DMS79 (cell line): ENCODE measurements at regions not wholly inside any gene's neighbourhood (a gene's known extent, or its start where the extent isn't known, plus 50 kb on each side); places are given as distances from the start of the nearest gene placed in this dataset.
A peak's percentile ranks its signal among the peaks of the same experiment; 100 is the strongest.
"Not testable (repeated sequence)": the region's sequence is repeated elsewhere in the genome, so short reads cannot be mapped to it uniquely, and the experiment has no call there.

ENCODE experiments used
- DNase-seq: peaks from one replicate; lab custom pipeline; 2025; lab: John Stamatoyannopoulos, UW

DNA sequence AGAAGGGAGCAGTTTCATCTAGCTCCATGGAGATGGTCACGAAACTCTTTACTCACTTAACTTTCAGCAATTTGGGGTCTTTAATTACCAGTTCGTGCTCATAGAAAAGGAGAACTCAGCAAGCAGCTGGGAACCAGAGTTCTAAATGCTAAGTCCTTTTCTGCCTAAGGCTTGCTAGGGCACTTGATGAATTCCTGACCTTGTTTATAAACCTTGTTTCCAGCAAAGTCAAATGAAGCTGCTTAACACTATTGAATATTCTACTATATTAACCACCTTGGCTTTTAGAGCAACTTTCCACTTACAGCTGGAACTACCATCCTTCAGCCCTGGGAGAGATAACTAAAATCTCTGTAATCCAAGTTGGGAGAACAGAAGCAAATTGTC is 79.5 kb upstream of the TSC22D2 start:
- DNase-seq = no peak

DNA sequence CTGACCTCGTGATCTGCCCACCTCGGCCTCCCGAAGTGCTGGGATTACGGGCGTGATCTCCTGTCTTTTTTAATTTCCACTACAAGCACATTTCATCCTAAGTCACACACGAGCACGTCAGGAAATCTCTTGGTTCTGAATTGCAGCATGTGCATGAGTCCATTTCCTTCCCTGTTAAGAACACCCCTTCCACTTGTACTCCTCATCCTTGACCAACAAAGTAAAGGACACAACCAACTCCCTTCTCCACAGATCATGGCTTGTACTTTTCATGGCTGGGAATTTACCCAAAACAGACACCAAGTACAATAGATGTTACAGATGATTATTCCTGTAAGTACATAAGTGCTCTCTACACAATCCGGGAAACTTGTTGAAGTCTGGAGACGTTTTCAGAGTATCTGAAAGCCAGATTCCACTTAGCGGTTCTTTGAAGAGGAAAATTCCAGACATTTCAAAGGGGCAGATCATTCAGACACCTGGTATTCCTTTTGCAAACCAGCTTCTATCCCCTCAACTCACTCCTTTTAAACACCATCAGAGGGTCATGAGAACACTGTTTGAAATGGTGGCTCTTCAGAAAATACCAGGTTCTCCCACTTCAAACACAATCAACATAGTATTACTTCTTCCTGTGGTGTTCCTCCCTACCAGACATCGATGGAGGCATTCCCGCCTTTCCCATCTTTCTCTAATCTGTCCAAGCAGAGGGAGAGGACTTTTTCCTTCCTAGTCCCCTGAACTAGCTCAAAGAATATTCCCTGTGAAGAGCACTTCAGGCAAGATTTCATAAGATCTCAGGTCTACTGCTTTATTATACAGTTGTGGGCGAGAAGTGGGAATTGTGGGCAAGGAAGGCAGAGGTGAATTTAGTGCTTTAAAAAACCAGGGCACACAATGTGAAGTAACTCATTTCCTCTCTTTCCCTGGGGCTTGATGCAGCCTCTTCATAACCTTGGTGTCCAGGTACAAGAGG is 80.1 kb upstream of the TSC22D2 start:
- DNase-seq = peak; percentile 84

DNA sequence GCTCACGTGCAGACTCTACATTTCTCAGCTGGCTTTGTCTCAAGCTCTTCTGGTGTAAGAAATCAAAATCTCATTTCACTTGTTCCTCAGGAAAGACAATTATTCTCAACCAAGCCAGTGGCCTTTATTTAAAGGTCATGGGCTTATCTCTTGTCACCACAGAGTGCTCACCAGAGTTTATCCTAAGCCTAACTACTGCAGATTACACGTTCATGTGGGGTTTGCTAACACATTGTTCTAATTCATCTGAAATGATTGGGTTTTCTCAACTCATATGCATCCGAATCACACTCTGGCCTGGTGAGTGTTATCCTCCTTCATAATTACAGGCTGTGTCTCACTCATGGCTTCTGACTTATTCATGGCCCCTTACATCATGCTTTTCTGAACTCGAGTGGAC is 83.3 kb upstream of the TSC22D2 start:
- DNase-seq = no peak

DNA sequence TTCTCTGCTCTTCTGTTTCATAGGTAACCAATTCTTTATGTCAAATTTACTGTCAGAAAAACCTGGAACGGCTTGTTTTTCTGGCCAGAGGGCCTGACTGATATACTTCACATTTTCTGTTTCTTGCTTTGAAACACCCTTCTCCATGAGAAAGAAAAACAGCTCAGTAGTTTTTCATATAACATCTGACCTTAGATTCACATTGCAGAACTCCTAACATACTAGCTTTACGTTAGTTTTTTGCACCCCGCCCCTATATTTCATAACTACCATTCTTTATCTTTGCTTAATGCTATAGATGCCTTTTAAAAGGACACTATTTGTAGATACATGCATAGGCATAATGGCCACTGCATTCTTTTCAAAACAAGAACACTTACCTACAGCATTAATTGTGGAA is 83.9 kb upstream of the TSC22D2 start:
- DNase-seq = no peak

DNA sequence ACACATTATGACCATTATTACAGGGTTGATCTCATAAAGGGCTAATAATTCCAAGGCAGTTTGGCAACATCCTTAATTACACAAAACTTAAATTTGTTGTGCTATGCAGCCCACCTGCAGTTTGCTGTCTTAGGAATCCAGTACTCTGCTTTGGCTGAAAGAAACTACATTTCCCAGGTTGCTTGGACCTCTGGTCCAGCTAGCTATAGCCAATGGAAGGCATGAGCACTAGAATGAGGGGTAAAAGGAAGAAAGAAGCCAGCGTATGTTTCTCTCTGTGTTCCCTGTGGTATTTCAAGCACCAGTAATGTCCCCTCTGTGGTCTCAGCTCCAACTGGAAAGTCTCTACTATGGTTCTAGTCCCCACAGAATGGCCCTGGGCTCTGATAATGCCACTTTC is 84.3 kb upstream of the TSC22D2 start:
- no peak for DNase-seq

DNA sequence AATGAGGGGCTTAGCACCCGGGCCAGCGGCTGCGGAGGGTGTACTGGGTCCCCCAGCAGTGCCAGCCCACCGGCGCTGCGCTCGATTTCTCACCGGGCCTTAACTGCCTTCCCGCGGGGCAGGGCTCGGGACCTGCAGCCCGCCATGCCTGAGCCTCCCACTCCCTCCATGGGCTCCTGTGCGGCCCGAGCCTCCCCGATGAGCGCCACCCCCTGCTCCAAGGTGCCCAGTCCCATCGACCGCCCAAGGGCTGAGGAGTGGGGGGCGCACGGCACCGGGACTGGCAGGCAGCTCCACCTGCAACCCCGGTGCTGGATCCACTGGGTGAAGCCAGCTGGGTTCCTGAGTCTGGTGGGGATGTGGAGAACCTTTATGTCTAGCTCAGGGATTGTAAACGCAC is 85.0 kb upstream of the TSC22D2 start:
- DNase-seq = not testable (repeated sequence)

DNA sequence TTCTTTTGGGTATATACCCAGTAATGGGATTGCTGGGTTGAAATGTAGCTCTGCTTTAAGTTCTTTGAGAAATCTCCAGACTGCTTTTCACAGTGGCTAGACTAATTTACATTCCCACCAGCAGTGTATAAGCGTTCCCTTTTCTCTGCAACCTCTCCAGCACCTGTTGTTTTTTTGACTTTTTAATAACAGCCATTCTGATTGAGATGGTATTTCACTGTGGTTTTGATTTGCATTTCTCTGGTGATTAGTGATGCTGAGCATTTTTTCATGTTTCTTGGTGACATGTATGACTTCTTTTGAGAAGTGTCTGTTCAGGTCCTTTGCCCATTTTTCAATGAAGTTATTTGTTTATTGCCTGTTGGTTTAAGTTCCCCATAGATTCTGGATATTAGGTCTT is 87.1 kb upstream of the TSC22D2 start:
- DNase-seq = not testable (repeated sequence)

DNA sequence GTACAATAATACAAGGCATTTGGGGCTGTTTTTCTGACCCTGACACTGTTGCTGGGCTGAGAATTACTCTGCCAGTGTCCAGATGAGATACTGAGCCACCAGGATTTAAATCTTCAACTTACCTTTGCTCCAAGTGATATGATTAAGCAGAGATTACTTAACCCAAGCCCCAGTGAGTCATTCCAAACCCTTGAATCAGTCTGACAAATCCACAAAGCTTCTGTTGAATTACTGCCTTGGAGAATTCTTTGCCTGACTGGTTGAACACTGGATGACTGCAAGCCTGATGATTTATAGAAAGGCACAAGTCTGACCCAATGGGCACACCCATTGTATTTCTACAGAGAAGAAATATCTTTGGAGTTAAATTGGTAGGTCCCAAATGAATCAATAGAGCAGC is 88.2 kb upstream of the TSC22D2 start:
- DNase-seq = no peak

DNA sequence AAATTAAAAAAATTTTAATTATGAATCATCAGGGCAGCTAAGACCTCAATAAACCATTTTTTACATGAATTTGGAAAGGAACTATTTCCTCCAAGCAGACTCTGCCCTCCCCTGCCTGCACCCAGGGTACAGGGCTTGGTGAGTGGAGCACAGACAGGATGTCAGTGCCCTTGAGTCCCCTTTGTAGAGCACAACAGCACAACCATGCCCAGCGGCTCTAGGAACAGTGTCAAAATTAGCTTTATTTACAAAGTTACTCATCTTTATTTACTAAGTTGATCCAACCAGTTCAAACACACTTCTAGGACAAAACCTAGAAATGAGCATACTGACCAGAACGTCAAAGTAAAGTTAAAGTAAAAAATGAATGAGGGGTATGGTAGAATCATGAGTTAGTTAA is 90.6 kb upstream of the TSC22D2 start:
- no peak for DNase-seq

DNA sequence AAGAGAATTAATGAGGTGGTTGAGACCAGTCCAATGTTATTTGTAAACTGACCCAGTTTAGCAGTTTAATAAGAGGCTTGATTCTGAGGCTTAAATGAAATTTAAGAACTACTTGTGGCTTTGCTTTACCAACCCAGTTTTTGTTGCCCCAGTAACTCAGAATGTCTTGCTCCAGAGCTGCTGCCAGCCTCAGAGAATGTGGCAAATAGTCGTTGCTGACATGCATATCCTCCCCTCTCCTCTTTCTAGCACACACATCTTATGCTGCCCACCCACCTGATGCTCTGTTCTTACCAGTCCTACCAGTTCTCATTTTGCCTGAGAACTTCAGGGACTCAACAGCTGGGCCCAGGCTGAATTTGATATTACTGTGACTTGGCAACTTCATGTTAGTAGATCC is 92.4 kb upstream of the TSC22D2 start:
- no peak for DNase-seq

DNA sequence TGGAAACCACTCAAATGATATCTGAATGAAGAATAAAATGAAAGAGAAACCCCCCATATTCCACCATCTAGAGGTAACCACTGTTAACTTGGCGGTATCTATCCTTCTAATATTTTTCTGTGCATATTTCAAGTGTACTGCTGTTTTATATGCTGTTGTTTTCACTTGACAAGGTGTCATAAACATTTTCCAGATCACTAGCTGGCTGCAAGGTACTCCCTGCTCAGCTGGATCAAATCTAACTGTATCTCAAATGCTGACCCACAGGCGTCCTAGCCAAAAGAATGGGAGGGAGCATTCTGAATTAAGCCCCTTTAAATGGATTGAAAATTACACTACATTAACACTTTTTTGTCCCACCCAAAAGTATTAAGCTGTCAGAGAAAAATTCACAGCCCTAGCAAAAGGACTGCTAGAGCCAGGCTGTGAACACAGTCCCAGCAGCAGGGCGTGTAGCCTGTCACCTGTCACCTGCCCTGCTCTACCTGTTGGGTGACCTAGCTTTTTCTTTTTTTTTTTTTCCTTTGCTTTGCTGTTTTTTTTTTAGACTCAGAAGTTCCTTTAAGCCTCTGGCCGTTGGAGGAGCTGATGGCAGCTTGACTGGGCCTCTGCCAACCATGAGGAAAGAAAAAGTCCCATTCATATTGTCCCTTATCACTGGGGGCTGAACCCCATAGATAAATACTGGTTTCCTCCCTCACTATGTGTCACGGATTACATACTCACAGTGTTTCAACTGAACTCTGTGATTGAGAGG is 93.7 kb upstream of the TSC22D2 start:
- DNase-seq = no peak

DNA sequence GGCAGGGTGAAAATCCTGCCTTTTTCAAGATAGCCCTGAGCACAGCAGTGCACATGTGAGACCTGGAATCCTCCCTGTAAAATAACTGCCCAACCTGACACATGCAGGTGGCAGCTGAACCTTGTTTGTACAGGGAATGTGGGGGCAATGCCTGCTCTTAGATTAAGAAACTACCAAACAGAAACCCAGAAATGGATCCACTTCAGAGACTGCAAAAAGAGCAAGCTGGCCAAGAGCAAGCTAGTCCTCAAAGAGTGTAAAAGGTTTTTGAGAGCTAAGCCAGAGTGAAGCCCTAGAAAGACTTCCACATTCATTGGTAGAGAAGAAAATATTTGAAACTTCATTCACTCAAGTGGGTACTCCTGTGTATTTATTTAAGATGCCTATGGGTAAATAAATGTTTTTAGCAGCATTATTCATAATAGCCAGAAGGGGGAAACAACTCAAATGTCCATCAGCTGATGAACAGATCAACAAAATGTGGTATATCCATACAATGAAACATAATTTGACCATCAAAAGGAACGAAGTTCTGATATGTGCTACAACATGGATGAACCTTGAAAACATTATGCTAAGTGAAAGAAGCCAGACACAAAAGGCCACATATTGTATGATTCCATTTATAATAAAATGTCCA is 96.0 kb upstream of the TSC22D2 start:
- DNase-seq = peak; percentile 48

DNA sequence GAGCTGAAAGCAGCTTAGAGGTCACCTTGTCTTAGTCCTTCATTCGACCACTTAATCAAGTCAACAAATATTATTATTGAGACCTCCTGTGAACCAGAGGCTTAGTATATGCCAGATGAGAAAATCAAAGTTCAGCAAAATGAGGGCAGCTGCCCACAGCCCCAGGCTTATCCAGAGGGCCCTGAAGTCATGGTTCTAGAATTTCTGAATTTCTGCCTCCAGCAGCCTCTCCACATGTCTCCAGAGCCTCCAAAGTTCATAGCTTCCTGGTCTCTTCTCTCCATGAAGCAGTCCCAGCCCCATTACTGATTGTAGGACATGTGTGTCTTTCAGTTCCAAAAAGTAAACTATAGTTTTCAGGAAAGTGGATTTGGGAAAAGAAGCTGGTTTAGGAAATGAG is 96.9 kb upstream of the TSC22D2 start:
- DNase-seq = no peak

DNA sequence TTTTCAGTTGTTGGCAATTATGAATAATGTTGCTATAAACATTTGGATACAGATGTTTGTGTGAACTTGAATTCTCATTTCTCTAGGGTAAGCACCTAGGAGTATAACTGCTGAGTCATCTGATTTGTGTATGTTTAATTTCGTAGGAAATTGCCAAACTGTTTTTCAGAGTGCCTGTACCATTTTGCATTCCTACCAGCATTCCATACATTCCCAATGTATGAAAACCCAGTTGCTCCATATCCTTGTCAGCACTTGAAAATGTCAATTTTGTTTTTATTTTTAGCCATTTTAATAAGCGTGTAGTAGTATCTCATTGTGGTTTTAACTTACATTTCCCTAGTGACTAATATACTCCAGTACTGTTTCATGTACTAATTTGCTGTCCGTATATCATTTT is 98.5 kb upstream of the TSC22D2 start:
- no peak for DNase-seq

DNA sequence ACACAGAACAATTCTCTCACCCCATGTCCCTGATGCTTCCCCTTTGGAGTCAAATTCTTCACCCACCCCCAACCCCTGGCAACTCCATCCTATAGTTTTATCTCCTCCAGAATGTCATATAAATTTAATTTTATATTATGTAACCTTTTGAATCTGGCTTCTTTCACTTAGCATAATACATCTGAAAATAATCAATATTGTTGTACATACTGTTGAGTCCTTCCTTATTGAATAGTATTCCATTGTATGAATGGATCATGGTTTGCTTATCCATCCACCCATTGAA is 98.9 kb upstream of the TSC22D2 start:
- no peak for DNase-seq

DNA sequence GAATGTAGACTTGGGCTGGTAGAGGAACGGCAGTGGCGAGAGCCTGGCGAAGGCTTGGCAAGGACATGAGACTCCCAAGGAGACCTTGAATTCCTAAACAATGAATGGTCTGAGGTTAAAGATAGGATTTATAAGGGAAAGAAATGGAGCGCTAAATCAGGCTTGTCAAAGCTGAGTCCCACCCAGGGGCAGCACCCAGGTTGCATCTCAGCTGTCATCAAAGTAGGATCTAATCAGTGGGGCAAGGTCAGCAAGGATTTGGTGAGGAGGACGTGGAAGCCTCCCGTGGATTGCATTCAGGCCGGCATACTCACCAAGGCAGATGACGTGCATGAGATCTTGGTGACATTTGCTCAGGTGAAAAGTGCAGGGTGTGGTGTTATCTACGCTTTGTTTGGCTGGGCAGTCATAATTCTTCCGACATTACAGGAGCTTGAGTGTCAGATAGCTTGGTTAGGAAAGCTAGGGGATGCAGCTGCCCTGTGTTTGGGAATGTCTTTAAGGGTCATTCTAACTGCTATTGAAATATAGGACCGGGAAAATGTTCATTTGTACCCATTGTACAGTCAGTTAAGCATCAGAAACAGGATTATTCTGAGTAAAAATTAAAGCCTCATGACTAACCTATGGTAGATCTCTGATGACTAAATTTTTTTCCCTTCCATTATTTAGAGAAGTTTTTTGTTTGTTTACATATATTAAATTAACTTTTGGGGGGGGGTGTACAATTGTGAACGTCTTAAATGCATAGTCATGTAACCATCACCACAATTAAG is 99.4 kb upstream of the TSC22D2 start:
- no peak for DNase-seq

DNA sequence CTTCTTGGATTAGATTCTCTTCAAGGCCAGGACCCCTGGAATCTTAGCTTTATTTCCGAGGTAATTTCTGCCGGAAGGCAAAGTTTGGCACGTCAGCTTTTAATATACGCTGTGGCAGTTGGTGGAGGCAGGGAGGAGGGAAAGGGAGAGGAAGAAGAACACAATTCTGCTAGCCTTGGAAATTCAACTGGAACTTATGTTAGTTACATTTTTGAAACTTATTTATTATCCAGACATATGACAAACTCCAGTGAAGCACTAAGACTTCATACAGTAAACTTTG is 100.1 kb upstream of the TSC22D2 start:
- DNase-seq = no peak

DNA sequence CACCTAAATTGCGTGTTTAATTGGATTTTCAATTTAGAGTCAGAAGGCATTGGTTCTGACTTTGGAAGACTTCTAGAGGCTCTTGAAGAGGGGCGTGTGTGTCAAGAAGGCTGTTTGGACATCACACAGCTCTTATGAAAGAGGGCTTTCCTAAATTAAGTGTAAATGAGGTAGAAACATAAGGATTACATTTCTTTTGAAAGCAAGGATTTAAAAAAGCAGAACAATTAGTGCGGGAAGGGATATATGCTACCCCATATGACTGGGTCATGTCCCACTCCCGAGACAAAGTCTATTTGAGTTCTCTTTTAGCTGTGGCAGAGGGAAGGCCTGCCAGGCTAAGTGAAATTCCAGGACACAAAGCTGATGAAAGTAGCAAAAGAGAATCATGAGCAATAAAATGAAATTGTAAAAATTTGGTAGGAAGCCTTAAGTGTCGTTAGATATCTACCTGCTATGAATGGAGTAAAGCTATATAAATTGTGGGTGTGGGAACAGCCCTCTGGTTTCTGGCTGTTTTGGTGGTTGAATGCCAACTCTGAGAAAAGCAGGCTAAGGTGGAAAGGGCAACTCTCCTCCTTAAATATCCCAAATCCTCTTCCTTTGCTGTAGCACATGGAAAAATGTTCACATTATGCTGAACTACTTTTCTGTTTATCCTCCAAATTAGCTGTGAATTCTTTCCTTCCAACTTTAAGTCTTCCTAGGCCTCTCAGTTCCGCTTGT is 100.6 kb upstream of the TSC22D2 start:
- no peak for DNase-seq

DNA sequence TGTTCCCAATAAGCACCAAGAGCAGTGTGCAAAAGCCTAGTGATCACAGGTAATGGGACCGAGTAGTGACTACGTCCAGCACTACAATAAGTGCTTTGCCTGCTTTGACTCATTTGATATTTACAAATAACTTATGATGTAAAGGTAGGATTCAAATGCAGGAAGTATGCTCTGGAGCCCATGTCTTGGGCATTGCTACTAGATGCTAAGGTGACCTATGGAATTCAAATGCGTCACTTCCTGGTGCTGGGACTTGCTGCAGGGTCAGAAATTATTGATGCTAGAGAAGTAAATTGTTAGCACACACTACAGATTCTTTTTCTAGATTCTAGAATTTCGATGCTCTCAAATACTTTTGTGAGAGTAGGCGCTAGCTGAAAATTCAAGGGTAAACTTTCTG is 101.2 kb upstream of the TSC22D2 start:
- DNase-seq = no peak

DNA sequence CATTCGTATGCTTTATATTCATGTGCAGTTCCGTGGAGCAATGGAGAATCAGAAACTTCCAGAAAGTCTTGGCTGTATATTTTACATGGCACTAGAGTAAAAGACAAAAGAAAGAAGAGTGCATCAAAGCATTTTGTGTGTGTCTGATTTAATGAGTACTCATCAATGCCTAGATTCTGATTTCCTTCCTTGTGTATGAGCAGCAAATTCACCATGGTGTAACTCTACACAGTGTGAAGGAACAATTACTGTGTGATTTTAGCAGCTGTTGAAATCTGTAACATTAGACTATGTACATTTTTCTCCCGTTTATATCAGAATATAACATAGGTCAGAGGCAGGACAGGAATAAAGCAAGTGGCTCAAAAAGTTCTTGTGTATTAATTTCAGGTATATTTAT is 102.0 kb upstream of the TSC22D2 start:
- no peak for DNase-seq

DNA sequence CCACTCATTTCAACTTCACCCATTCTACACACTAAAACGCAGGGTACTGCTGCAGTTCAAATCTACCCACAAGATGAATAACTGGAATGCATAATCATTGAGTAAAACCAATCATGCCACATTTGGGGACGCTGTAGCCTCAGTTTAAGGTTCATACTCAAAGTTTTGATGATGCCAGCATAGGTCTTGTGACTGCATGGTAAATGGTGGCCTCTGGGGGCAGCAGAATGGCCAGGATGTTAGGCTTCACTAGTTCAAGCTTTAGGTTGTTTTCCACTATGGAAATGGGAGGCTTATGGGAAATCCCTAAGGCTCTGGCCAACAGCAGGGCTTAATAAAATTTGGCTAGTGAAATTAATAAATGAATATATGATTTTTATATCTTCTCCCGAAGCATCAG is 104.3 kb upstream of the TSC22D2 start:
- DNase-seq = no peak

DNA sequence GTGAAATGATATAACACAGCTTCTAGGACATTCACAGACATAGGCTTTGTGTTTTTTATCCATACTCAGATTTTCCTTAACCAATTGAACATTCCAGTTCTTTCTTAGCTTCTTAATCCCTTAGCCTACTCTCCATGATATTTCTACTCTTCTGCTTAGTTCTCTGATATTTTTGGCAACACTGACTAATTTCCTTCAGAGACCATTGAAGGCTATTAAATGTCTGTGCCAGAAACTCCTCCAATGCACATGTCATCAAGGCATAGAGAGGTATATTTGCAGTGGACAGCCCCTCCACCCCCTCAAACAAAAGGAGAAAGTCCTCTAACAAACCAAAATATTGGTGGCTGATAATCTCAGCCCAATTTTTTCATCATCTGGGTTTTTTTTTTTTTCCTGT is 105.9 kb upstream of the TSC22D2 start:
- DNase-seq = no peak
